Vagina (tissue), 2 donors: ENCODE measurements at regions not wholly inside any gene's neighbourhood (a gene's known extent, or its start where the extent isn't known, plus 50 kb on each side); places are given as distances from the start of the nearest gene placed in this dataset.

Experiments
- DNase-seq, 2 donors: peaks; one replicate each; pipeline ENCODE4 v3.0.0-alpha.2; 2017; ENCODE audit errors: extremely low spot score in 2 of 2
- H3K27ac ChIP-seq: fragments of 200-600 bp; sonication (generic); one replicate; pipeline ENCODE4 v1.5.1; 2019
- H3K27me3 ChIP-seq: fragments of 200-600 bp; sonication (generic); one replicate; pipeline ENCODE4 v1.5.1; 2019
- H3K36me3 ChIP-seq, 2 donors: fragments of 200-600 bp; sonication (generic); one replicate each; pipeline ENCODE4 v1.5.1; 2017 to 2019
- H3K4me1 ChIP-seq: fragments of 200-600 bp; sonication (generic); one replicate; pipeline ENCODE4 v1.5.1; 2019
- H3K4me3 ChIP-seq, 2 donors: fragments of 200-600 bp; sonication (generic); 1 replicate in 1 of 2; 2 replicates in 1 of 2; pipeline ENCODE4 v1.5.1; 2016 to 2019
- H3K9me3 ChIP-seq: fragments of 200-600 bp; sonication (generic); one replicate; pipeline ENCODE4 v1.5.1; 2019
- CTCF ChIP-seq, 3 experiments: fragments of 450-650 bp in 2 of 3; fragments of 200-600 bp in 1 of 3; sonication (generic) in 1 of 3; IDR thresholded peaks; one replicate each; pipeline ENCODE4 v1.5.1; 2017 to 2019; ENCODE audit warnings: antibody characterized with exemption in 3 of 3, mild to moderate bottlenecking in 2 of 3, moderate library complexity in 2 of 3
- POLR2A ChIP-seq, 2 donors: fragments of 450-650 bp; IDR thresholded peaks; one replicate each; pipeline ENCODE4 v1.6.1; 2017; ENCODE audit warnings: antibody characterized with exemption in 2 of 2, mild to moderate bottlenecking in 2 of 2, moderate library complexity in 2 of 2
- POLR2AphosphoS5 ChIP-seq, 2 donors: sonication (generic); formaldehyde crosslinking; IDR thresholded peaks; one replicate each; pipeline ENCODE4 v1.9.0; 2017; ENCODE audit warnings: antibody characterized with exemption in 2 of 2, mild to moderate bottlenecking in 2 of 2, low read depth in 1 of 2; ENCODE audit not compliant: insufficient read depth in 1 of 2
- intact Hi-C: fragments of 100-400 bp; cut with DNase I; formaldehyde crosslinking; loops from one replicate; pipeline ENCODE4 v1.15.1; 2023

GRCh38 chr6:4348462-4349112 is 213.2 kb upstream of the ECI2 start:
- TF ChIP-seq CTCF (IDR thresholded peaks at IDR 0.05), result no peak
- TF ChIP-seq POLR2A (IDR thresholded peaks at IDR 0.05), result no peak
- Histone ChIP-seq H3K4me1 (peaks cover 16% of the 10 kb centered on the region), H3K9me3 (no peaks in the 10 kb centered on the region), H3K27ac (no peak overlapping the region), H3K36me3 (no peaks in the 10 kb centered on the region), H3K27me3 (no peaks in the 10 kb centered on the region), H3K4me3 (no peak overlapping the region)
- DNase-seq, result peak in 1 of 2 donors; percentile 83
- intact Hi-C loops, result no loop called here

GRCh38 chr6:4347877-4348276 is 212.5 kb upstream of the ECI2 start:
- no peak for DNase-seq
- Histone ChIP-seq H3K27me3 (no peaks in the 10 kb centered on the region), H3K36me3 (no peaks in the 10 kb centered on the region), H3K27ac (no peak overlapping the region), H3K9me3 (no peaks in the 10 kb centered on the region), H3K4me1 (peaks cover 16% of the 10 kb centered on the region), H3K4me3 (no peak overlapping the region)
- TF ChIP-seq CTCF (IDR thresholded peaks at IDR 0.05) (no peak), POLR2AphosphoS5 (IDR thresholded peaks at IDR 0.05; ENCODE audit: insufficient read depth in 1 of 2, low read depth in 1 of 2) (no peak), POLR2A (IDR thresholded peaks at IDR 0.05) (no peak)
- intact Hi-C loops, result no loop called here

- Histone ChIP-seq H3K27me3 (no peaks in the 10 kb centered on the region), H3K27ac (no peak overlapping the region), H3K4me1 (peaks cover 6% of the 10 kb centered on the region), H3K9me3 (no peaks in the 10 kb centered on the region), H3K36me3 (no peaks in the 10 kb centered on the region), H3K4me3 (no peak overlapping the region)
- no peak for TF ChIP-seq POLR2A (IDR thresholded peaks at IDR 0.05)
- no peak for TF ChIP-seq CTCF (IDR thresholded peaks at IDR 0.05)
- no peak for TF ChIP-seq POLR2AphosphoS5 (IDR thresholded peaks at IDR 0.05; ENCODE audit: insufficient read depth in 1 of 2, low read depth in 1 of 2)
- DNase-seq, result peak; percentile 72 to 81
- intact Hi-C loops, result no loop called here
Observed at GRCh38 chr6:4346659-4347333, 211.4 kb upstream of the ECI2 start.

- H3K9me3 ChIP-seq, result no peaks in the 10 kb centered on the region
- TF ChIP-seq POLR2A (IDR thresholded peaks at IDR 0.05) (no peak), POLR2AphosphoS5 (IDR thresholded peaks at IDR 0.05; ENCODE audit: insufficient read depth in 1 of 2, low read depth in 1 of 2) (no peak), CTCF (IDR thresholded peaks at IDR 0.05) (no peak)
- no peaks in the 10 kb centered on the region for H3K36me3 ChIP-seq
- H3K27me3 ChIP-seq, result no peaks in the 10 kb centered on the region
- intact Hi-C loops, result no loop called here
- no peaks in the 10 kb centered on the region for H3K4me1 ChIP-seq
- no peak overlapping the region for H3K27ac ChIP-seq
- H3K4me3 ChIP-seq, result no peak overlapping the region
- DNase-seq, result peak; percentile 55 to 70
Observed at GRCh38 chr6:4345543-4345942, 210.2 kb upstream of the ECI2 start.

GRCh38 chr6:4344317-4344899 is 209.0 kb upstream of the ECI2 start:
- intact Hi-C loops, result no loop called here
- peak in 1 of 2 donors; percentile 67 for DNase-seq
- H3K4me3 ChIP-seq, result no peak overlapping the region
- TF ChIP-seq POLR2AphosphoS5 (IDR thresholded peaks at IDR 0.05; ENCODE audit: insufficient read depth in 1 of 2, low read depth in 1 of 2), result no peak
- TF ChIP-seq POLR2A (IDR thresholded peaks at IDR 0.05), result no peak
- no peak for TF ChIP-seq CTCF (IDR thresholded peaks at IDR 0.05)
- no peaks in the 10 kb centered on the region for H3K9me3 ChIP-seq
- H3K27ac ChIP-seq, result no peak overlapping the region
- H3K4me1 ChIP-seq, result no peaks in the 10 kb centered on the region
- H3K27me3 ChIP-seq, result no peaks in the 10 kb centered on the region
- no peaks in the 10 kb centered on the region for H3K36me3 ChIP-seq
